Uterus (tissue), 2 donors: ENCODE measurements at regions not wholly inside any gene's neighbourhood (a gene's known extent, or its start where the extent isn't known, plus 50 kb on each side); places are given as distances from the start of the nearest gene placed in this dataset.

Source experiments
- POLR2A ChIP-seq, 2 donors: fragments of 450-650 bp; IDR thresholded peaks; one replicate each; pipeline ENCODE4 v1.6.1; 2016; ENCODE audit warnings: antibody characterized with exemption in 2 of 2, mild to moderate bottlenecking in 1 of 2, moderate library complexity in 1 of 2
- TF ChIP-seq, protein P1 (sequence below), 4 experiments: fragments of 200-600 bp in 2 of 4; fragments of 450-650 bp in 2 of 4; sonication (generic) in 2 of 4; IDR thresholded peaks; one replicate each; pipeline ENCODE4 v1.5.1; 2016 to 2019; ENCODE audit warnings: antibody characterized with exemption in 4 of 4, mild to moderate bottlenecking in 2 of 4, moderate library complexity in 1 of 4

DNA sequence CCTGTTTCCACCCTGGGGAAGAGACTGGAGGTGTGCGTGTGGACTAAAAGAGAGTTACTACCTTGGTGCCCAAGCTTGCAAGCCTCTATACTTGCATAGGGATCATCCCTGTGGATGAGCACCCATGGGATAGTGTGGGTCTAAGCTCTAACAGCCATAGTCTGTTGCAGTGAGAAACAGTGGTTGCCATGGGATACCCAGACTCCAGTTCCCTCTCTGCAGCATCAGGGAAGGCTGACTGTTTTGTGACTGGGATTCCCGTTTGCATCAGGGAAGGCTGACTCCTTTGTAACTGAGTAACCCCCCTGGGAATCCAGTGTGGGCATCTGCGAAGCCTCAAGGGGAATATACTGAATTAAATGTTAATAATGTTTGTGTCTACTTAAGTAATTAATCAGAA lies 196.1 kb downstream of the ZNF621 start:
- TF ChIP-seq, protein P1, sequence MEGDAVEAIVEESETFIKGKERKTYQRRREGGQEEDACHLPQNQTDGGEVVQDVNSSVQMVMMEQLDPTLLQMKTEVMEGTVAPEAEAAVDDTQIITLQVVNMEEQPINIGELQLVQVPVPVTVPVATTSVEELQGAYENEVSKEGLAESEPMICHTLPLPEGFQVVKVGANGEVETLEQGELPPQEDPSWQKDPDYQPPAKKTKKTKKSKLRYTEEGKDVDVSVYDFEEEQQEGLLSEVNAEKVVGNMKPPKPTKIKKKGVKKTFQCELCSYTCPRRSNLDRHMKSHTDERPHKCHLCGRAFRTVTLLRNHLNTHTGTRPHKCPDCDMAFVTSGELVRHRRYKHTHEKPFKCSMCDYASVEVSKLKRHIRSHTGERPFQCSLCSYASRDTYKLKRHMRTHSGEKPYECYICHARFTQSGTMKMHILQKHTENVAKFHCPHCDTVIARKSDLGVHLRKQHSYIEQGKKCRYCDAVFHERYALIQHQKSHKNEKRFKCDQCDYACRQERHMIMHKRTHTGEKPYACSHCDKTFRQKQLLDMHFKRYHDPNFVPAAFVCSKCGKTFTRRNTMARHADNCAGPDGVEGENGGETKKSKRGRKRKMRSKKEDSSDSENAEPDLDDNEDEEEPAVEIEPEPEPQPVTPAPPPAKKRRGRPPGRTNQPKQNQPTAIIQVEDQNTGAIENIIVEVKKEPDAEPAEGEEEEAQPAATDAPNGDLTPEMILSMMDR (IDR thresholded peaks at IDR 0.05): no peak
- TF ChIP-seq POLR2A (IDR thresholded peaks at IDR 0.05): no peak
